ENCODE measurements at regions not wholly inside any gene's neighbourhood (a gene's known extent, or its start where the extent isn't known, plus 50 kb on each side); places are given as distances from the start of the nearest gene placed in this dataset.

DNA sequence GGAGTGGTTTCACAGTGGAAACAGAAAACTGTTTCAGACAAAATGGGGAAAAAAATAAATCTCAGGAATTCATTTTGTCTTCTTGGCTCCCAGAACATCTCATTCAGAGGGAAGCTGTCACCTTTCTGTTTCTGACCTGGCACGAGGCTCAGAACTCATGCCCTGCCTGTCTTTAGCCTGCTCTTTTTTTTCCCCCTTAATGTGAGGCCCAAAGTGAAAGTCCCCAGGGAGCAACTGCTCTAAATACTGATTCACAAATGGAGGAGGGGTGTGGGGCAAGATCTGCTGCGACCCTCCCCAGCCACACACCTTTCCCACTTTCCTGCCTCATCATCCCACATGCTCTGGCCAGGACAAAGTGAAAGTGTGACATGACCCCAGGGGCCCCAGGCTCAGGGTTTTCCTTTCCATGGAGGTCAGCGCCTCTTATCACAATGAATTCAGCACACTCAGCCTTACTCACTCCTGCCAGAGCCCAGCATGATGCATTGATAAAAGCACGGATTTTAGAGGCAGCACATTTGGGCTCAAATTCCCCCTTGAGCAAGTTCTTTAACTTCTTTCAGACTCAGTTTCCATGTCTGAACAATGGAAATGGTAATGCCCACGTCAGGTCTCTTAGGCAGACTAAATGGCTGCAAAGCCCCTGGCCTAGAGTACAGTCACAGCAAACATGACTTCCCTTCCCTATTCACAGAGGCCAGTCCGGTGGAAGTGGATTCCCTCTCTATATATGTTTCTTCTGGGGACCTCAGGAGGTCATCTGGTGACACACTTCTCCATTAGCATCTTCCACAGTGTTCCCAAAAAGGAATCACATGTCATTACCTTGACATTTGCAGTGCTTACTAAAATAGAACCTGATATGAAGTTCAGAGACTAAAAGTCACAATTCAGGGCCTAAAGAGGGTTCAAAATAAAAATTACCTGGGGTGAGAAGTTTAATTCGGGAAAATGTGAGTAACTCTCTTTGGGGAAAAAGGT is 55.3 kb upstream of the TMEM163 start:
- TF ChIP-seq MAFK (IDR thresholded peaks at IDR 0.05; ENCODE audit: low read length) (no peak), NRF1 (conservative IDR thresholded peaks at IDR 0.05 in 1 of 2, IDR thresholded peaks at IDR 0.05 in 1 of 2) (no peak), EGR1 (conservative IDR thresholded peaks at IDR 0.05) (no peak), ZNF232 (CRISPR knock-in tag; IDR thresholded peaks at IDR 0.05) (no peak), SRSF1 (IDR thresholded peaks at IDR 0.05; ENCODE audit: low read depth, low read length) (no peak), RBM39 (optimal IDR thresholded peaks at IDR 0.05; ENCODE audit: low read depth, low read length) (no peak)
- TF ChIP-seq, protein P1, sequence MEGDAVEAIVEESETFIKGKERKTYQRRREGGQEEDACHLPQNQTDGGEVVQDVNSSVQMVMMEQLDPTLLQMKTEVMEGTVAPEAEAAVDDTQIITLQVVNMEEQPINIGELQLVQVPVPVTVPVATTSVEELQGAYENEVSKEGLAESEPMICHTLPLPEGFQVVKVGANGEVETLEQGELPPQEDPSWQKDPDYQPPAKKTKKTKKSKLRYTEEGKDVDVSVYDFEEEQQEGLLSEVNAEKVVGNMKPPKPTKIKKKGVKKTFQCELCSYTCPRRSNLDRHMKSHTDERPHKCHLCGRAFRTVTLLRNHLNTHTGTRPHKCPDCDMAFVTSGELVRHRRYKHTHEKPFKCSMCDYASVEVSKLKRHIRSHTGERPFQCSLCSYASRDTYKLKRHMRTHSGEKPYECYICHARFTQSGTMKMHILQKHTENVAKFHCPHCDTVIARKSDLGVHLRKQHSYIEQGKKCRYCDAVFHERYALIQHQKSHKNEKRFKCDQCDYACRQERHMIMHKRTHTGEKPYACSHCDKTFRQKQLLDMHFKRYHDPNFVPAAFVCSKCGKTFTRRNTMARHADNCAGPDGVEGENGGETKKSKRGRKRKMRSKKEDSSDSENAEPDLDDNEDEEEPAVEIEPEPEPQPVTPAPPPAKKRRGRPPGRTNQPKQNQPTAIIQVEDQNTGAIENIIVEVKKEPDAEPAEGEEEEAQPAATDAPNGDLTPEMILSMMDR (IDR thresholded peaks at IDR 0.05 in 2 of 3, conservative IDR thresholded peaks at IDR 0.05 in 1 of 3; ENCODE audit: insufficient read depth in 2 of 3, low read depth in 1 of 3, low read length in 3 of 3), result no peak
- TF ChIP-seq, protein P2, sequence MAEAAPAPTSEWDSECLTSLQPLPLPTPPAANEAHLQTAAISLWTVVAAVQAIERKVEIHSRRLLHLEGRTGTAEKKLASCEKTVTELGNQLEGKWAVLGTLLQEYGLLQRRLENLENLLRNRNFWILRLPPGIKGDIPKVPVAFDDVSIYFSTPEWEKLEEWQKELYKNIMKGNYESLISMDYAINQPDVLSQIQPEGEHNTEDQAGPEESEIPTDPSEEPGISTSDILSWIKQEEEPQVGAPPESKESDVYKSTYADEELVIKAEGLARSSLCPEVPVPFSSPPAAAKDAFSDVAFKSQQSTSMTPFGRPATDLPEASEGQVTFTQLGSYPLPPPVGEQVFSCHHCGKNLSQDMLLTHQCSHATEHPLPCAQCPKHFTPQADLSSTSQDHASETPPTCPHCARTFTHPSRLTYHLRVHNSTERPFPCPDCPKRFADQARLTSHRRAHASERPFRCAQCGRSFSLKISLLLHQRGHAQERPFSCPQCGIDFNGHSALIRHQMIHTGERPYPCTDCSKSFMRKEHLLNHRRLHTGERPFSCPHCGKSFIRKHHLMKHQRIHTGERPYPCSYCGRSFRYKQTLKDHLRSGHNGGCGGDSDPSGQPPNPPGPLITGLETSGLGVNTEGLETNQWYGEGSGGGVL (CRISPR knock-in tag; IDR thresholded peaks at IDR 0.05), result no peak
